Upper lobe of right lung (tissue), 1 donor: ENCODE measurements at regions not wholly inside any gene's neighbourhood (a gene's known extent, or its start where the extent isn't known, plus 50 kb on each side); places are given as distances from the start of the nearest gene placed in this dataset.

Experiments used
- ATAC-seq: fragments of 200-7000 bp; cut with Tn5 transposase; one replicate; pipeline ENCODE4 v1.9.1; 2020; ENCODE audit warnings: mild to moderate bottlenecking, moderate library complexity
- DNase-seq: peaks from one replicate; pipeline ENCODE4 v3.0.0-alpha.2; 2020
- H3K27ac ChIP-seq: fragments of 200-600 bp; one replicate; pipeline ENCODE4 v1.8.0; 2022
- H3K27me3 ChIP-seq: fragments of 200-600 bp; one replicate; pipeline ENCODE4 v1.8.0; 2022; ENCODE audit warnings: mild to moderate bottlenecking
- H3K36me3 ChIP-seq: fragments of 200-600 bp; one replicate; pipeline ENCODE4 v1.8.0; 2022
- H3K4me1 ChIP-seq: fragments of 200-600 bp; one replicate; pipeline ENCODE4 v1.8.0; 2022
- H3K4me3 ChIP-seq: fragments of 200-600 bp; one replicate; pipeline ENCODE4 v1.8.0; 2022; ENCODE audit warnings: mild to moderate bottlenecking
- H3K9me3 ChIP-seq: fragments of 200-600 bp; one replicate; pipeline ENCODE4 v1.8.0; 2022
- CTCF ChIP-seq: fragments of 200-600 bp; IDR thresholded peaks from one replicate; pipeline ENCODE4 v1.8.0; 2022; ENCODE audit warnings: antibody characterized with exemption
- intact Hi-C: fragments of 100-400 bp; cut with DNase I; formaldehyde crosslinking; loops from one replicate; pipeline ENCODE4 v1.11.0; 2022
- donor health status: DM: no; HTN: yes; CAD: no; lungs with severe emphysema.

GRCh38 chr4:143089291-143089690 lies 95.4 kb upstream of the USP38 start:
- H3K4me3 ChIP-seq, result no peak overlapping the region
- no peaks in the 10 kb centered on the region for H3K36me3 ChIP-seq
- H3K27me3 ChIP-seq, result no peaks in the 10 kb centered on the region
- no peak for TF ChIP-seq CTCF
- no peaks in the 10 kb centered on the region for H3K9me3 ChIP-seq
- ATAC-seq (no peak), DNase-seq (no peak)
- intact Hi-C loops, result no loop called here
- peaks cover 1% of the 10 kb centered on the region for H3K4me1 ChIP-seq
- H3K27ac ChIP-seq, result no peak overlapping the region

GRCh38 chr4:143089847-143090246 lies 94.9 kb upstream of the USP38 start:
- H3K36me3 ChIP-seq, result no peaks in the 10 kb centered on the region
- no peaks in the 10 kb centered on the region for H3K4me1 ChIP-seq
- intact Hi-C loops, result no loop called here
- no peak for TF ChIP-seq CTCF
- H3K4me3 ChIP-seq, result no peak overlapping the region
- H3K9me3 ChIP-seq, result no peaks in the 10 kb centered on the region
- H3K27me3 ChIP-seq, result no peaks in the 10 kb centered on the region
- ATAC-seq, result no peak
- no peak for DNase-seq
- H3K27ac ChIP-seq, result no peak overlapping the region

- intact Hi-C loops, result no loop called here
- no peak for TF ChIP-seq CTCF
These were observed 92.9 kb upstream of the USP38 start for GRCh38 chr4:143091862-143092261.

GRCh38 chr4:143095447-143095846 lies 89.3 kb upstream of the USP38 start:
- Histone ChIP-seq H3K9me3 (no peaks in the 10 kb centered on the region), H3K4me1 (no peaks in the 10 kb centered on the region), H3K27me3 (no peaks in the 10 kb centered on the region), H3K27ac (no peak overlapping the region), H3K4me3 (no peak overlapping the region), H3K36me3 (no peaks in the 10 kb centered on the region)
- DNase-seq, result no peak
- TF ChIP-seq CTCF, result no peak
- intact Hi-C loops, result no loop called here
- ATAC-seq, result no peak

More at GRCh38 chr4:143091862-143092261, 92.9 kb upstream of the USP38 start:
- H3K36me3 ChIP-seq, result no peaks in the 10 kb centered on the region
- no peak for DNase-seq
- H3K4me1 ChIP-seq, result no peaks in the 10 kb centered on the region
- H3K27me3 ChIP-seq, result no peaks in the 10 kb centered on the region
- no peak overlapping the region for H3K27ac ChIP-seq
- no peak overlapping the region for H3K4me3 ChIP-seq
- no peak for ATAC-seq
- no peaks in the 10 kb centered on the region for H3K9me3 ChIP-seq

- Histone ChIP-seq H3K9me3 (no peaks in the 10 kb centered on the region), H3K4me3 (no peak overlapping the region), H3K36me3 (no peaks in the 10 kb centered on the region), H3K27me3 (no peaks in the 10 kb centered on the region), H3K4me1 (no peaks in the 10 kb centered on the region), H3K27ac (no peak overlapping the region)
- ATAC-seq (peak; percentile 84), DNase-seq (no peak)
- TF ChIP-seq CTCF, result no peak
- intact Hi-C loops, result no loop called here
These were observed 87.0 kb upstream of the USP38 start for GRCh38 chr4:143097751-143098150.

- no peaks in the 10 kb centered on the region for H3K9me3 ChIP-seq
- DNase-seq, result no peak
- no peak overlapping the region for H3K4me3 ChIP-seq
- intact Hi-C loops, result no loop called here
- no peaks in the 10 kb centered on the region for H3K27me3 ChIP-seq
- no peaks in the 10 kb centered on the region for H3K4me1 ChIP-seq
- no peak for ATAC-seq
- H3K36me3 ChIP-seq, result no peaks in the 10 kb centered on the region
- H3K27ac ChIP-seq, result no peak overlapping the region
- TF ChIP-seq CTCF, result no peak
These were observed 85.0 kb upstream of the USP38 start for GRCh38 chr4:143099693-143100092.
